KOPT-K1 (cell line): ENCODE measurements at regions not wholly inside any gene's neighbourhood (a gene's known extent, or its start where the extent isn't known, plus 50 kb on each side); places are given as distances from the start of the nearest gene placed in this dataset.

Experiments
- H3K27ac ChIP-seq: fragments of 200-600 bp; sonication (generic); 2 replicates; pipeline ENCODE4 v1.5.1; 2016; ENCODE audit warnings: antibody characterized with exemption, mild to moderate bottlenecking, low read depth, low read length; ENCODE audit not compliant: poor library complexity, severe bottlenecking
- H3K36me3 ChIP-seq: fragments of 200-600 bp; sonication (generic); 2 replicates; pipeline ENCODE4 v1.5.1; 2017; ENCODE audit warnings: antibody characterized with exemption, mild to moderate bottlenecking, low read length, moderate library complexity; ENCODE audit not compliant: insufficient read depth
- H3K9me3 ChIP-seq: fragments of 200-600 bp; sonication (generic); 2 replicates; pipeline ENCODE4 v1.5.1; 2017; ENCODE audit warnings: antibody characterized with exemption, low read length, mild to moderate bottlenecking; ENCODE audit not compliant: insufficient read depth, poor library complexity, severe bottlenecking

DNA sequence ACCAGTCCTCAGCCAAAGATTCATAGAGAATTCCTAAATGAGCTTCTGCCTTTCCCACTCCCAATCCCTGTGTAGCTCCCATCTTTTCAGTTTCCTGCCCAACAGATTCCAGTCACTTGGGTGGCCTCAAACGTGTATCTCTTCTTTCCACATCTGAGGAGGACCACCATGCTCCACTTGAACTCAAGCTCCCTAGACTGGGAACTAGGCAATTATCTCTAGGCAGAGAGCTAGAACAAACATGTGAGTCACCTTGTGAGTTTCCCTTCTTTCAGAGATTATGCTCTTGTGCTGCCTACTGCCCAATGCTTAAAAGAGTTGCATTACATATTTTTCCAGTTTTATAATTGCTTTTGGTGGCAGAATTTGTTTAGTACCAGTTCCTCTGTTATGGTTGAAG lies 178.0 kb downstream of the MDFIC start:
- H3K27ac ChIP-seq: no peak overlapping the region
- peaks cover 5% of the 10 kb centered on the region for H3K9me3 ChIP-seq

DNA sequence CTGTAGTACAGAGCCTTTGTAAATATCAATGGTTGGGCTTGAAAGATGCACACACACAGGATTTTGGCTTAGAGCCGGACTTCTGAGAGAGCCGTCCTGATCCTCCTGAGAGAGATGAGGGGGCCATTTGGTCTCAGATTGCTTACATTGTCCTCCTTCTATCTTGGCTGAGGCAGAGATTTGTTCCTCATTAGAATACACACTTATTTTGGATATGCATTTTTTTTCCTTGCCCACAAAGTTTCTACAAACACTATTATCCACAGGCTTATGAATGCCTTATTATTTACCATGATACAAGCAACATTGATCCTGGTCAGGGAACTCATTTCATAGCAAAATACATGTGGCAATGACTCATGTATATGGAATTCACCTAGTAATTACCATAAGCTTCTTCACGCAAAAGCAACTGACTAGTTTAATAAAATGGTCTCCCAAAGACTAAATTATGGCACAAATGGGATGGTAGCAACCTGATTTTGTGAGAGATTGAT lies 175.3 kb downstream of the MDFIC start:
- peaks cover 11% of the 10 kb centered on the region for H3K9me3 ChIP-seq
- H3K36me3 ChIP-seq: no peaks in the 10 kb centered on the region
- peak overlapping the region; percentile 81 for H3K27ac ChIP-seq

More for the DNA sequence above, 178.0 kb downstream of the MDFIC start:
- no peaks in the 10 kb centered on the region for H3K36me3 ChIP-seq

DNA sequence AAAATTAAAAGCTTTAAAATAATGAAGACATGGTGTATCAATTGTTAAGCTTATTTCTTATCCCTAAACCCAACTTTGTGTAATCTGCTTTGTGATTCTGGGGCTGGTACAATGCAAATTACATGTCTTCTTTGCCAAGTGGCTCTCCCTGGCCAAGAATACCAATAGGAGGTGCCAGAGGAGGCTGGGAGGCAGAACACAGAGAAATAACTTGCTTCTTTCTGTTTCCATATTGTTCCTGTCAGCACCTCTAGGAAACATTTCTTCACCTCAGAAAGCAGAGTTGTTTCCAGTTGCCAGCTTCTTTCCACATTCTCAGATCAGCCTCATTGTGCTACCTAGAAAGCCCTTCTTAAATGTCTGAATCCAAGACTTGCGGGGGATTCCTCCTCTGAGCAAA lies 174.4 kb downstream of the MDFIC start:
- no peaks in the 10 kb centered on the region for H3K36me3 ChIP-seq
- peaks cover 11% of the 10 kb centered on the region for H3K9me3 ChIP-seq

DNA sequence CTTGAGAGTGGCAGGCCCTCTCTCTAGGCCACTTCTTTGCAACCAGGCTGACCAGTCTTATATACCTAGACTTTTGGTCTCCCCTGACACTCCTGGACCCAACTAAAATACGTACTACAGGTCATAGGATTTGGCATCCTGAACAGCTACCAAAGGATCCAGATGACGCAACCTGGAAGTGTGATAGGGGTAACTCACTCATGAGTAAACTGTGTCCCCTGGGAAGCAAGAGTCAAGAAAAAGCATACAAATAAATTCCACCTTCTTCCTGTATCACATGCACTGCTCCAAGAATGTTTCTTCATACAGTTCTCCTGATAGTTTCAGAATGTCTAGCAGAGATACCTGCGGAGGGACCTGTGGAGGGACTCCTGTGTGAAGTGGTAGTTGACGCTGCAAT lies 172.3 kb downstream of the MDFIC start:
- H3K27ac ChIP-seq: no peak overlapping the region
- H3K36me3 ChIP-seq: no peaks in the 10 kb centered on the region
- H3K9me3 ChIP-seq: peaks cover 11% of the 10 kb centered on the region

More for the DNA sequence above, 174.4 kb downstream of the MDFIC start:
- peak overlapping the region; percentile 81 for H3K27ac ChIP-seq

DNA sequence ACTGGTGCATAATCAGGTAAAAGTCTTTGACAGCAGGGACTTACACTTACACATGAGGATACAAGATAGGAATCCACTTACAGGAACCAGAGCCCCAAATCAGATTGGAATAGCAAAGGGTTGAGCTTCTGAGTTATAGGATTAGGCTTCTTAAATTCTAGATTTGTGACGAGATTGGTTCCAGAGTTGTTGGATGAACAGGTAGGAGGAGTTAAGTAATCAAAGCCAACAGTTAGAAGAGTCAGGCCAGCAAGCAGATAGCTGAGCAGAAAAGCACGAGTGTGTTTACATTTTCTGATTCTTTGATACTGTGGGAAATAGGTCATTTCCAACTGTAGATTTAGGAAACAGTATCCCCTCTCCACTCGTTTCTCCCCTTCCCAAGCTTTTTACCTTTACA lies 167.0 kb downstream of the MDFIC start:
- no peaks in the 10 kb centered on the region for H3K36me3 ChIP-seq
- H3K27ac ChIP-seq: no peak overlapping the region
- H3K9me3 ChIP-seq: peaks cover 2% of the 10 kb centered on the region

DNA sequence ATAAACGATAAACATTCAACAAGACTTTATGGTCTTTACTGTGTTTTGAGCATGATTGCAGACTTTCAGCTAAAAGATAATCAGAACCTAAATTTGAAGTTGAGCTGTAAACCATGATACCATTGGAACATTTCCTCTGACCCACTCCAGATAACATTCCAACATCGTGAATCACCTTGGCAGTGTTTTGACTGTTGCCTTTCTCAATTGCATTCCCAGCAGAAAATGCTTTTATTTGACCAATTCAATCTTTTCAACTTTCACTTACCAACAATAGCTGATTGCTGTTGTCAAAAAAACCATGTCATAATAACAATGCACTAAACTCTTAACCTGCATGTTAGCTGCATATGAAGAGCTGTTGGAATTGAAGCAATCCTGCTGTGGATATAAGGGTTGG lies 165.5 kb downstream of the MDFIC start:
- Histone ChIP-seq H3K36me3 (no peaks in the 10 kb centered on the region), H3K27ac (no peak overlapping the region), H3K9me3 (no peaks in the 10 kb centered on the region)

DNA sequence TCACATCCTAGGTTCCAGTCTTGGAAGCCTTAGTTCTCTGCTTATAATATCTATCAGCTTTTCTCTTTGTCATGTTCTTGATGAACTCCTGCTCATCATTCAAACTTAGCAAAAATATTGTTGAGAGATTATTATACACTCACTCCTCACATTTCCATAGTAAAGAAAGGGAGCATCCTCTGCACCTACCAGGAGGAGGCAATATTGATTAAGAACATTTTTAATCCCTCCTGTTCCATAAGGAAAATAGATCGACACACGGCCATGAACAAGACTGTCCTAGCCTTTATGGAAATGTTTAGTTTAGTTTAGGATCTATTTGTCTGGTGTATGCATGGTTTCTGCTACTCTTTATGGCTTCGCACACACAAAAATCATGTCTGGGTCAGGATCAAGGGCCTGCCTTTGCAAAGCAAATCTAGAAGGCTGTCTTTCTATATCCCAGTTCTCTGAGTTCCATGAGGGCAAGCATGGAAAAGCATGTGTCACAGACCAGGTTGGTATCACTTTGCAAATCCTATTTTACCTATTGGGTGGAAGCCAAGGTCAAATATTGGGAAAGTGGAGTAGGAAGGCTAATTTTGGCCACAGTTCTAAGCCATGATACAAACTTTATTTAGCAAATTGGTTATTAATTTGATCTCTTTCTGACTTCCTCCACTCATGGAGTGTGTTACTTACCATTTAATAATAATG lies 164.4 kb downstream of the MDFIC start:
- no peak overlapping the region for H3K27ac ChIP-seq
- H3K9me3 ChIP-seq: no peaks in the 10 kb centered on the region
- H3K36me3 ChIP-seq: no peaks in the 10 kb centered on the region

DNA sequence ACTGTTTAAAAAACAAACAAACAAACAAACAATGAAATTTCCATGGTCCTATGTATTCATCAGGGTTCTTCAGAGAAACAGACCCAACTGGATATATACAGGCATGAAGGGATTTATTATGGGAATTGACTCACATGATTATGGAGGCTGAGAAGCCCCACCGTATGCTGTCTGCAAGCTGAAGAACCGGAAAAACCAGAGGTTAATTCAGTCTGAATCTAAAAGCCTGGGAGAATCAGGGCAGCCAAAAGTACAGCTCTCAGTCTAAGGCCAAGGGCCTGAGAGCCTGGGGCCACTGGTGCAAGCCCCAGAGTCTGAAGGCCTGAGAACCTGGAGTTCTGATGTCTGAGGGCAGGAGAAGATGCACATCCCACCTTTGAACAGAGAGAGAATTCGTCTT lies 163.5 kb downstream of the MDFIC start:
- no peaks in the 10 kb centered on the region for H3K36me3 ChIP-seq
- H3K27ac ChIP-seq: no peak overlapping the region
- no peaks in the 10 kb centered on the region for H3K9me3 ChIP-seq

DNA sequence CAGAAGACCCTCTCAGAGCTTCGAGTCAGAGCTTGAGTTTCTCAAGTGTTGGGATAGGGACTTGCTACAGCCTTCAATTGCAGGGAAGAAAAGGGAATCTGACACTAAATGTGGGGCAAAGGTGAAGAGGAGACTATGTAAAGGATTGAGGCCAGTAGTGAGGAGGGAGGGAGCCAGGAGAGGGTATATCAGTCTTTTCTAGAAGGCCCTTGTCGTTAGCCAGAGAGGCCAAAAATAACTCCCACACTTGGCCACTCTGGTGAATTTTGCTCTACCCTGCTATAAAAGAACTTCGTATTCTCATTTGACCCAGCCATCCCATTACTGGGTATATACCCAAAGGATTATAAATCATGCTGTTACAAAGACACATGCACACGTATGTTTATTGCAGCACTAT lies 162.0 kb downstream of the MDFIC start:
- no peaks in the 10 kb centered on the region for H3K36me3 ChIP-seq
- no peaks in the 10 kb centered on the region for H3K9me3 ChIP-seq
- no peak overlapping the region for H3K27ac ChIP-seq

DNA sequence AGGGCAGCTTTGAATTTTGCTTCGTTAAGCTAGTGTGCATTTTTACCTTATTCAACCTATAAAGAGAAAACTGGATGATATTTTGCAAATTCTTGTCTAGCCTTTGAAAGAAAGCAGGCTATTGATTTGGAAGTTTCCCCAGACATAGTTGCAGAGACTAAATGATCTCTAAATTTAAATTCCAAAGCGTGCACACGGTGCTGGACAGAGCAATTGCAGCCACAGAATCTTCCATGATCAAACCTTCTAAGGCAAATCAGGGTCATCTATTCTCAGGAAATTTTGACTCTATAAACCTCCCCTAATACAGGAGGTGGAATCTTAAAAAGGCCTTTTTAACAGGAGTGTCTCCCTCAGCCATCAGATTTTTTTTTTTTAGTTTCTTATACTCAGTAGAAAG lies 159.9 kb downstream of the MDFIC start:
- Histone ChIP-seq H3K36me3 (no peaks in the 10 kb centered on the region), H3K27ac (no peak overlapping the region), H3K9me3 (no peaks in the 10 kb centered on the region)

DNA sequence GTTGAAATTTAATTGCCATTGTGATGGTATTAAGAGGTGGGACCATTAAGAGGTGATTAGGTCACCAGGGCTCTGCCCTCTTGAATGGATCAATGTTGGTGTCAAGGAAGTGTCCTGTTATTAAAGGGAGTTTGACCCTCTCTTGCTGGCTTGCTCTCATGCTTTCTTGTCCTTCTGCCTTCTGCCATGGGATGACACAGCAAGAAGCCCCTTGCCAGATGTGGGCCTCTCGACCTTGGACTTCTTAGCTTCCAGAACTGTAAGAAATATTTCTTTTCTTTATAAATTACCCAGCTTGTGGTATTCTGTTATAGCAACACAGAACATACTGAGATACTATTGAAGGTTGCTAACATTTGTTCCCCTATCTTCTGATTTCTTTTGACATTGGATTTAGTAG lies 157.0 kb downstream of the MDFIC start:
- Histone ChIP-seq H3K9me3 (no peaks in the 10 kb centered on the region), H3K36me3 (no peaks in the 10 kb centered on the region), H3K27ac (no peak overlapping the region)

DNA sequence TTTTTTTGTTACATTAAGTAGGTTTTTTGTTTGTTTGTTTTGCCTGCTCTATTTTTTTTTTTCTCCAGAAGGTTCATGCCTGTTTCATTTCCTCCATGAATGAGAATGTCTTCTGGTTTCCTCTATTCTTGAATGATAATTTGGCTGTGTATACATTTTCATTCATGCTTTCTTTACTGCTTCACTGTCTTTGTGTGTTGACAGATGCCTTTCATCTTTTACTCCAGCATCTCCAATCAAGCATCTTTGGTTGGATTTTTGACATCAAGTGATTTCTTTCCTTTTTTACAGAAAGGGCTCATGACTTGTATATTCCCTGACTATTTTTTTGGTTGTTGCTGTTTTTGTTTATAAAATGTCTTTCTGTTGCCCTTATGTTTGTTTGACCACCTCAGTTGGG lies 156.5 kb downstream of the MDFIC start:
- Histone ChIP-seq H3K27ac (no peak overlapping the region), H3K36me3 (no peaks in the 10 kb centered on the region), H3K9me3 (no peaks in the 10 kb centered on the region)

DNA sequence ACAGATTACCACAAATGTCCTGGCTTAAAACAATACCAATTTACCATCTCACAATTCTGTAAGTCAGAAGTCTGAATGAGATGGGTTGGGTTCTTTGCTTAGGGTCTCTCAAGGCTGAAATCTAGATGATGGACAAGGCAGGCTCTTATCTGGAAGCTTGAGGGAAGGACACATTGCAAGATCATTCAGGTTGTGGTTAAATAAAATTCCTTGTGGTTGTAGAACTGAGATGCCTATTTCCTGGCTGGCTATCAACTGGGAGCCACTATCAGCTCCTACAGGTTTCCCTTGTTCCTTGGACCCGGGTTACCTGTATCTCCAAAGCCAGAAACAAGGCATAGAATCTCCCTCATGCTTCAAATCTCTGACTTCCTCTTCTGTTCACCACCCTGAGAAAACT lies 148.4 kb downstream of the MDFIC start:
- H3K9me3 ChIP-seq: no peaks in the 10 kb centered on the region
- H3K36me3 ChIP-seq: no peaks in the 10 kb centered on the region
- H3K27ac ChIP-seq: no peak overlapping the region
